ENCODE measurements at regions not wholly inside any gene's neighbourhood (a gene's known extent, or its start where the extent isn't known, plus 50 kb on each side); places are given as distances from the start of the nearest gene placed in this dataset.

- Mint-ChIP-seq H3K27ac (no peak overlapping the region), H3K27me3 (peaks cover 5% of the 10 kb centered on the region), H3K36me3 (no peaks in the 10 kb centered on the region), H3K4me1 (peaks cover 3% of the 10 kb centered on the region), H3K9me3 (no peaks in the 10 kb centered on the region), H3K4me3 (no peak overlapping the region)
- DNase-seq (ENCODE audit: low spot score in 2 of 2) = no peak
- no peak for ATAC-seq (ENCODE audit: low read depth)
These were observed 182.1 kb downstream of the ARRDC4 start for GRCh38 chr15:98142572-98142971.

- Mint-ChIP-seq H3K36me3 (no peaks in the 10 kb centered on the region), H3K27ac (no peak overlapping the region), H3K4me1 (peaks cover 3% of the 10 kb centered on the region), H3K4me3 (no peak overlapping the region), H3K27me3 (peaks cover 5% of the 10 kb centered on the region), H3K9me3 (no peaks in the 10 kb centered on the region)
- no peak for ATAC-seq (ENCODE audit: low read depth)
- DNase-seq (ENCODE audit: low spot score in 2 of 2) = no peak
These were observed 182.6 kb downstream of the ARRDC4 start for GRCh38 chr15:98143116-98143515.

- ATAC-seq (ENCODE audit: low read depth) (no peak), DNase-seq (ENCODE audit: low spot score in 2 of 2) (no peak)
- H3K27me3 Mint-ChIP-seq = peaks cover 5% of the 10 kb centered on the region
These were observed 183.9 kb downstream of the ARRDC4 start for GRCh38 chr15:98144388-98144787.

GRCh38 chr15:98146031-98146820 is 185.7 kb downstream of the ARRDC4 start:
- Mint-ChIP-seq H3K27ac (no peak overlapping the region), H3K36me3 (no peaks in the 10 kb centered on the region), H3K4me1 (peaks cover 3% of the 10 kb centered on the region), H3K4me3 (peak overlapping the region; percentile 21), H3K27me3 (peaks cover 5% of the 10 kb centered on the region), H3K9me3 (no peaks in the 10 kb centered on the region)
- ATAC-seq (ENCODE audit: low read depth) = no peak
- DNase-seq (ENCODE audit: low spot score in 2 of 2) = no peak

More at GRCh38 chr15:98144388-98144787, 183.9 kb downstream of the ARRDC4 start:
- Mint-ChIP-seq H3K36me3 (no peaks in the 10 kb centered on the region), H3K4me1 (peaks cover 3% of the 10 kb centered on the region), H3K4me3 (no peak overlapping the region), H3K27ac (no peak overlapping the region), H3K9me3 (no peaks in the 10 kb centered on the region)

GRCh38 chr15:98147415-98147814 is 186.9 kb downstream of the ARRDC4 start:
- no peak for DNase-seq (ENCODE audit: low spot score in 2 of 2)
- H3K9me3 Mint-ChIP-seq = no peaks in the 10 kb centered on the region
- ATAC-seq (ENCODE audit: low read depth) = no peak
- peaks cover 3% of the 10 kb centered on the region for H3K4me1 Mint-ChIP-seq
- peaks cover 5% of the 10 kb centered on the region for H3K27me3 Mint-ChIP-seq
- H3K4me3 Mint-ChIP-seq = no peak overlapping the region
- H3K36me3 Mint-ChIP-seq = no peaks in the 10 kb centered on the region
- no peak overlapping the region for H3K27ac Mint-ChIP-seq

- ATAC-seq (ENCODE audit: low read depth) (no peak), DNase-seq (ENCODE audit: low spot score in 2 of 2) (no peak)
- no peak overlapping the region for H3K27ac Mint-ChIP-seq
- H3K36me3 Mint-ChIP-seq = no peaks in the 10 kb centered on the region
- peaks cover 6% of the 10 kb centered on the region for H3K9me3 Mint-ChIP-seq
- H3K4me1 Mint-ChIP-seq = peaks cover 3% of the 10 kb centered on the region
- H3K4me3 Mint-ChIP-seq = no peak overlapping the region
- H3K27me3 Mint-ChIP-seq = peaks cover 5% of the 10 kb centered on the region
These were observed 189.6 kb downstream of the ARRDC4 start for GRCh38 chr15:98150084-98150483.

- ATAC-seq (ENCODE audit: low read depth) = no peak
- Mint-ChIP-seq H3K27me3 (peaks cover 4% of the 10 kb centered on the region), H3K27ac (no peak overlapping the region), H3K4me3 (no peak overlapping the region), H3K36me3 (no peaks in the 10 kb centered on the region), H3K9me3 (peaks cover 6% of the 10 kb centered on the region), H3K4me1 (peaks cover 1% of the 10 kb centered on the region)
- DNase-seq (ENCODE audit: low spot score in 2 of 2) = no peak
These were observed 190.0 kb downstream of the ARRDC4 start for GRCh38 chr15:98150536-98150935.

GRCh38 chr15:98151096-98151495 is 190.6 kb downstream of the ARRDC4 start:
- Mint-ChIP-seq H3K4me1 (no peaks in the 10 kb centered on the region), H3K27me3 (peaks cover 3% of the 10 kb centered on the region), H3K4me3 (no peak overlapping the region), H3K27ac (no peak overlapping the region), H3K36me3 (no peaks in the 10 kb centered on the region), H3K9me3 (peaks cover 6% of the 10 kb centered on the region)
- DNase-seq (ENCODE audit: low spot score in 2 of 2) (no peak), ATAC-seq (ENCODE audit: low read depth) (no peak)

GRCh38 chr15:98152156-98152555 is 191.7 kb downstream of the ARRDC4 start:
- no peaks in the 10 kb centered on the region for H3K36me3 Mint-ChIP-seq
- no peak for ATAC-seq (ENCODE audit: low read depth)
- no peaks in the 10 kb centered on the region for H3K27me3 Mint-ChIP-seq
- H3K27ac Mint-ChIP-seq = no peak overlapping the region
- H3K9me3 Mint-ChIP-seq = peaks cover 6% of the 10 kb centered on the region
- H3K4me3 Mint-ChIP-seq = no peak overlapping the region
- no peaks in the 10 kb centered on the region for H3K4me1 Mint-ChIP-seq
- no peak for DNase-seq (ENCODE audit: low spot score in 2 of 2)

- ATAC-seq (ENCODE audit: low read depth) (no peak), DNase-seq (ENCODE audit: low spot score in 2 of 2) (no peak)
- Mint-ChIP-seq H3K4me3 (no peak overlapping the region), H3K27ac (no peak overlapping the region), H3K9me3 (peaks cover 6% of the 10 kb centered on the region), H3K27me3 (no peaks in the 10 kb centered on the region), H3K4me1 (no peaks in the 10 kb centered on the region), H3K36me3 (no peaks in the 10 kb centered on the region)
These were observed 194.4 kb downstream of the ARRDC4 start for GRCh38 chr15:98154863-98155262.

- Mint-ChIP-seq H3K36me3 (no peaks in the 10 kb centered on the region), H3K4me1 (peaks cover 3% of the 10 kb centered on the region), H3K9me3 (peaks cover 6% of the 10 kb centered on the region), H3K4me3 (no peak overlapping the region), H3K27me3 (no peaks in the 10 kb centered on the region), H3K27ac (no peak overlapping the region)
- ATAC-seq (ENCODE audit: low read depth) (no peak), DNase-seq (ENCODE audit: low spot score in 2 of 2) (no peak)
These were observed 194.9 kb downstream of the ARRDC4 start for GRCh38 chr15:98155356-98155755.

- Mint-ChIP-seq H3K27ac (no peak overlapping the region), H3K27me3 (peaks cover 2% of the 10 kb centered on the region), H3K4me1 (peaks cover 5% of the 10 kb centered on the region), H3K36me3 (no peaks in the 10 kb centered on the region), H3K9me3 (no peaks in the 10 kb centered on the region), H3K4me3 (no peak overlapping the region)
- ATAC-seq (ENCODE audit: low read depth) = peak; percentile 15
- DNase-seq (ENCODE audit: low spot score in 2 of 2) = no peak
These were observed 199.7 kb downstream of the ARRDC4 start for GRCh38 chr15:98160236-98160635.

GRCh38 chr15:98163319-98164045 is 203.0 kb downstream of the ARRDC4 start:
- H3K9me3 Mint-ChIP-seq = no peaks in the 10 kb centered on the region
- no peaks in the 10 kb centered on the region for H3K36me3 Mint-ChIP-seq
- H3K27me3 Mint-ChIP-seq = peaks cover 3% of the 10 kb centered on the region
- peaks cover 5% of the 10 kb centered on the region for H3K4me1 Mint-ChIP-seq
- no peak overlapping the region for H3K27ac Mint-ChIP-seq
- no peak for DNase-seq (ENCODE audit: low spot score in 2 of 2)
- ATAC-seq (ENCODE audit: low read depth) = no peak
- no peak overlapping the region for H3K4me3 Mint-ChIP-seq

- H3K4me3 Mint-ChIP-seq = no peak overlapping the region
- H3K27me3 Mint-ChIP-seq = peaks cover 3% of the 10 kb centered on the region
- H3K4me1 Mint-ChIP-seq = peaks cover 5% of the 10 kb centered on the region
- H3K27ac Mint-ChIP-seq = no peak overlapping the region
- H3K36me3 Mint-ChIP-seq = no peaks in the 10 kb centered on the region
- no peak for ATAC-seq (ENCODE audit: low read depth)
- DNase-seq (ENCODE audit: low spot score in 2 of 2) = no peak
- no peaks in the 10 kb centered on the region for H3K9me3 Mint-ChIP-seq
These were observed 204.1 kb downstream of the ARRDC4 start for GRCh38 chr15:98164571-98164970.

Data from memory B cell (primary cell).